DND-41 (cell line): ENCODE measurements at regions not wholly inside any gene's neighbourhood (a gene's known extent, or its start where the extent isn't known, plus 50 kb on each side); places are given as distances from the start of the nearest gene placed in this dataset.
"Not testable (repeated sequence)": the region's sequence is repeated elsewhere in the genome, so short reads cannot be mapped to it uniquely, and the experiment has no call there.

ENCODE experiments used
- ATAC-seq: fragments of 200-7000 bp; cut with Tn5 transposase; 3 replicates; pipeline ENCODE4 v1.9.1; 2021; ENCODE audit warnings: low read depth; ENCODE audit not compliant: insufficient read depth
- DNase-seq: peaks from one replicate; pipeline ENCODE4 v3.0.0-alpha.2; 2020
- H2AFZ ChIP-seq: 2 replicates; pipeline ENCODE4 v1.6.0; 2012; ENCODE audit warnings: low read depth, low read length
- H3K27ac ChIP-seq: 2 replicates; pipeline ENCODE4 v1.5.1; 2012; ENCODE audit warnings: low read length, inconsistent platforms
- H3K27me3 ChIP-seq: fragments of 200-600 bp; sonication (generic); 2 replicates; pipeline ENCODE4 v1.6.0; 2012; ENCODE audit warnings: low read length, mild to moderate bottlenecking, inconsistent platforms; ENCODE audit not compliant: insufficient read depth, poor library complexity
- H3K36me3 ChIP-seq: 2 replicates; pipeline ENCODE4 v1.5.1; 2012; ENCODE audit warnings: low read length, inconsistent platforms; ENCODE audit not compliant: insufficient read depth
- H3K4me1 ChIP-seq: 2 replicates; pipeline ENCODE4 v1.5.1; 2012; ENCODE audit warnings: mild to moderate bottlenecking, low read length; ENCODE audit not compliant: insufficient read depth
- H3K4me2 ChIP-seq: 2 replicates; pipeline ENCODE4 v1.6.0; 2012; ENCODE audit warnings: mild to moderate bottlenecking, moderate library complexity, low read length, inconsistent platforms; ENCODE audit not compliant: insufficient read depth
- H3K4me3 ChIP-seq, 2 experiments: fragments of 200-600 bp in 1 of 2; shearing (Covaris generic) in 1 of 2; 2 replicates each; pipeline ENCODE4 v1.5.1; 2012 to 2016; ENCODE audit warnings: inconsistent platforms in 2 of 2, low read length in 2 of 2, mild to moderate bottlenecking in 2 of 2, low read depth in 1 of 2, moderate library complexity in 1 of 2
- H3K79me2 ChIP-seq: 2 replicates; pipeline ENCODE4 v1.6.0; 2012; ENCODE audit warnings: low read length, inconsistent platforms; ENCODE audit not compliant: insufficient read depth
- H3K9ac ChIP-seq: 2 replicates; pipeline ENCODE4 v1.6.0; 2012; ENCODE audit warnings: low read depth, mild to moderate bottlenecking, inconsistent platforms, low read length, moderate library complexity
- H3K9me3 ChIP-seq: 2 replicates; pipeline ENCODE4 v1.5.1; 2012; ENCODE audit warnings: low read length, moderate library complexity, mild to moderate bottlenecking, inconsistent platforms; ENCODE audit not compliant: insufficient read depth, severe bottlenecking
- H4K20me1 ChIP-seq: 2 replicates; pipeline ENCODE4 v1.6.0; 2012; ENCODE audit warnings: low read length; ENCODE audit not compliant: insufficient read depth
- CTCF ChIP-seq: IDR thresholded peaks from 2 replicates; pipeline ENCODE4 v1.5.1; 2012; ENCODE audit warnings: borderline replicate concordance, low read length, moderate library complexity, mild to moderate bottlenecking; ENCODE audit not compliant: poor library complexity, severe bottlenecking; ENCODE audit errors: extremely low read depth
- EZH2 ChIP-seq: IDR thresholded peaks from 3 replicates; pipeline ENCODE4 v1.6.1; 2012; ENCODE audit warnings: borderline replicate concordance, low read depth, mild to moderate bottlenecking, moderate library complexity, low read length, inconsistent platforms; ENCODE audit not compliant: severe bottlenecking

GRCh38 chr13:89205856-89206520 lies 1534.8 kb downstream of the SLITRK5 start:
- Histone ChIP-seq H3K4me2 (no peak overlapping the region), H3K27ac (no peak overlapping the region), H3K27me3 (no peaks in the 10 kb centered on the region), H3K4me3 (no peak overlapping the region), H3K4me1 (no peaks in the 10 kb centered on the region), H3K79me2 (no peaks in the 10 kb centered on the region), H3K9ac (no peak overlapping the region), H4K20me1 (no peaks in the 10 kb centered on the region), H3K9me3 (no peaks in the 10 kb centered on the region), H3K36me3 (no peaks in the 10 kb centered on the region), H2AFZ (no peak overlapping the region)
- no peak for ATAC-seq
- TF ChIP-seq CTCF (no peak), EZH2 (no peak)
- no peak for DNase-seq

GRCh38 chr13:89212186-89212585 lies 1541.0 kb downstream of the SLITRK5 start:
- Histone ChIP-seq H3K4me3 (no peak overlapping the region), H3K4me1 (no peaks in the 10 kb centered on the region), H3K36me3 (no peaks in the 10 kb centered on the region), H3K9me3 (no peaks in the 10 kb centered on the region), H2AFZ (no peak overlapping the region), H3K79me2 (no peaks in the 10 kb centered on the region), H3K27me3 (no peaks in the 10 kb centered on the region), H3K27ac (no peak overlapping the region), H4K20me1 (no peaks in the 10 kb centered on the region), H3K9ac (no peak overlapping the region), H3K4me2 (no peak overlapping the region)
- ATAC-seq, result no peak
- no peak for DNase-seq
- no peak for TF ChIP-seq EZH2
- no peak for TF ChIP-seq CTCF

- Histone ChIP-seq H3K9me3 (no peaks in the 10 kb centered on the region), H4K20me1 (no peaks in the 10 kb centered on the region), H3K27me3 (no peaks in the 10 kb centered on the region), H3K4me1 (no peaks in the 10 kb centered on the region), H3K27ac (no peak overlapping the region), H3K9ac (no peak overlapping the region), H3K4me2 (no peak overlapping the region), H3K4me3 (no peak overlapping the region), H2AFZ (no peak overlapping the region), H3K79me2 (no peaks in the 10 kb centered on the region), H3K36me3 (no peaks in the 10 kb centered on the region)
- DNase-seq (no peak), ATAC-seq (no peak)
- TF ChIP-seq CTCF, result no peak
- TF ChIP-seq EZH2, result no peak
Observed at GRCh38 chr13:89214185-89214584, 1543.0 kb downstream of the SLITRK5 start.

- H2AFZ ChIP-seq, H3K4me1 ChIP-seq, H3K9ac ChIP-seq, H3K4me2 ChIP-seq, H3K9me3 ChIP-seq, H3K27me3 ChIP-seq, H3K4me3 ChIP-seq, ATAC-seq, H4K20me1 ChIP-seq, H3K36me3 ChIP-seq, DNase-seq, H3K27ac ChIP-seq, H3K79me2 ChIP-seq: not testable (repeated sequence)
Observed at GRCh38 chr13:89215319-89215718, 1544.1 kb downstream of the SLITRK5 start.
